GM12873 (cell line): ENCODE measurements at regions not wholly inside any gene's neighbourhood (a gene's known extent, or its start where the extent isn't known, plus 50 kb on each side); places are given as distances from the start of the nearest gene placed in this dataset.

Source experiments
- TF ChIP-seq, protein P1 (sequence below): IDR thresholded peaks from 2 replicates; pipeline ENCODE4 v1.5.1; 2012; ENCODE audit warnings: low read depth, mild to moderate bottlenecking, moderate library complexity, low read length, control low read depth; ENCODE audit not compliant: insufficient read depth; ENCODE audit errors: missing control alignments

GRCh38 chrX:65093658-65094057, 117.4 kb upstream of the ZC4H2 start:
- TF ChIP-seq, protein P1, sequence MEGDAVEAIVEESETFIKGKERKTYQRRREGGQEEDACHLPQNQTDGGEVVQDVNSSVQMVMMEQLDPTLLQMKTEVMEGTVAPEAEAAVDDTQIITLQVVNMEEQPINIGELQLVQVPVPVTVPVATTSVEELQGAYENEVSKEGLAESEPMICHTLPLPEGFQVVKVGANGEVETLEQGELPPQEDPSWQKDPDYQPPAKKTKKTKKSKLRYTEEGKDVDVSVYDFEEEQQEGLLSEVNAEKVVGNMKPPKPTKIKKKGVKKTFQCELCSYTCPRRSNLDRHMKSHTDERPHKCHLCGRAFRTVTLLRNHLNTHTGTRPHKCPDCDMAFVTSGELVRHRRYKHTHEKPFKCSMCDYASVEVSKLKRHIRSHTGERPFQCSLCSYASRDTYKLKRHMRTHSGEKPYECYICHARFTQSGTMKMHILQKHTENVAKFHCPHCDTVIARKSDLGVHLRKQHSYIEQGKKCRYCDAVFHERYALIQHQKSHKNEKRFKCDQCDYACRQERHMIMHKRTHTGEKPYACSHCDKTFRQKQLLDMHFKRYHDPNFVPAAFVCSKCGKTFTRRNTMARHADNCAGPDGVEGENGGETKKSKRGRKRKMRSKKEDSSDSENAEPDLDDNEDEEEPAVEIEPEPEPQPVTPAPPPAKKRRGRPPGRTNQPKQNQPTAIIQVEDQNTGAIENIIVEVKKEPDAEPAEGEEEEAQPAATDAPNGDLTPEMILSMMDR = no peak

DNA sequence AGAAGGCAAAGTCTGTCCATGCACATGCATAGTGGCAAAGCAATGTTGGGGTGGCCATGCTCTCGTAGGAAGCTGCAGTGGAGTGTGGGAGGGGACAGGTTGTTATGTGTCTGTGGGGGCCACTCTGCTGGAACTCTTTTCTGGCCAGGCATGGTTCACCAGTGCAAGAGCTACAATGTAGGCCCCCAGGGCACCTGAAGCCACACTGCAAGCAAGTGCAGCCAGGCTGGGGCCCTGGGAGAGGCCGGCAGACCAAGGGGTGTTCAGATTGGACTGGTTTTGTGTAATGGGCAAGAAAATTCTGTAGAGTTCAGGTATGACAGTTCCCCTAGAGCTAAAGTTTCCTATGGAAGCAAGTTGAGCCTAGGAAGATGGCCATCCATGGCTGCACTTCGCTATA, 97.0 kb upstream of the ZC4H2 start:
- TF ChIP-seq, protein P1 = no peak

DNA sequence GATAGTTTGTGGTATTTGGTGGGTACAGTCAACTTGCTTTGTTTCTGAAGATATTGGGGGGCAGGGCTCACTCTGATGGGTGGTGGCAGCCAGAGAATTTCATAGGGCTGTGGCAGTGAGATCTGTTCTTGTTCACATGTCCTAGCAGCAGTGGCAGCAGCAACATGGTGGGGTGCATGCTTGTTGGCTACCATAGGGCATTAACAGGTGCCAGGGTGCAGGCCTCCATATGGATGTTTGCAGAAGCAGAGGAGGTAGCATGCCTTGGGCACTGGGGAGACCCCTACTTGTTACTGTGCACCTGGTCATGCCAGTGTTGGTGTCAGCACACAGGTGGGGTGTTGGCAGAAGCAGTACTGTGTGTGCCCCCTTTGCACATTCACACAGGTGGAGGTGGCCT, 96.3 kb upstream of the ZC4H2 start:
- TF ChIP-seq, protein P1 = no peak

DNA sequence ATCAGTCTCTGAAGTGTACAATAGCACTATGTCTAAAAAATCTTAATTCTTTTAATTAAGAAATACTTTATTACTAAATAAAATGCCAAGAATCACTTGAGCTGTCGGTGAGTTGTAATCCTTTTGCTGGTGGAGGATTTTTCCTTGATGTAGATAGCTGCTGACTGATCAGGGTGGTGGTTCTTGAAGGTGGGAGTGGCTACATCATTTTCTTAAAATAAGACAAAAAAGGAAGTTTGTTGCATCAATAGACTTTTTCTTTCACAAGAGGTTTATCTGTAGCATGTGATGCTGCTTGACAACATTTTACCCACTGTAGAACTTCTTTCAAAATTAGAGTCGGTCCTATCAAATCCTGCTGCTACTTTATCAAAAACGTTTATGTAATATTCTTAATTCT, 68.8 kb upstream of the ZC4H2 start:
- TF ChIP-seq, protein P1 = no peak

DNA sequence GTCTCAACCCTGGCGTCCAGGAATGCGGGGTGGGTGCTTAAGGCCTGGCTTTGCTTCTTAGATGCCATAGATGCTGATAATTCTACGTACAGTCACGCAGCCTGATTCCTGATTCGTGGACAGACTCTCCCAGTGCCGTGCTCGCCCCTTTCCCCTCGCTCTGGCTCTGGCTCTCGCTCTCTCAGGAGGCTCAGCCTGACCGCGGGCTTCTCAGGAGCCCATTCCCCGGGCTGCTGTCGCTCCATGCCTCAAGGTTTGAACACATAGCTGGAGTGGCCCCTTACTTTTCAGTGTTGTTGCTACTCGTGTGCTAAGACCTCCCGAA, 59.2 kb upstream of the ZC4H2 start:
- TF ChIP-seq, protein P1 = no peak

DNA sequence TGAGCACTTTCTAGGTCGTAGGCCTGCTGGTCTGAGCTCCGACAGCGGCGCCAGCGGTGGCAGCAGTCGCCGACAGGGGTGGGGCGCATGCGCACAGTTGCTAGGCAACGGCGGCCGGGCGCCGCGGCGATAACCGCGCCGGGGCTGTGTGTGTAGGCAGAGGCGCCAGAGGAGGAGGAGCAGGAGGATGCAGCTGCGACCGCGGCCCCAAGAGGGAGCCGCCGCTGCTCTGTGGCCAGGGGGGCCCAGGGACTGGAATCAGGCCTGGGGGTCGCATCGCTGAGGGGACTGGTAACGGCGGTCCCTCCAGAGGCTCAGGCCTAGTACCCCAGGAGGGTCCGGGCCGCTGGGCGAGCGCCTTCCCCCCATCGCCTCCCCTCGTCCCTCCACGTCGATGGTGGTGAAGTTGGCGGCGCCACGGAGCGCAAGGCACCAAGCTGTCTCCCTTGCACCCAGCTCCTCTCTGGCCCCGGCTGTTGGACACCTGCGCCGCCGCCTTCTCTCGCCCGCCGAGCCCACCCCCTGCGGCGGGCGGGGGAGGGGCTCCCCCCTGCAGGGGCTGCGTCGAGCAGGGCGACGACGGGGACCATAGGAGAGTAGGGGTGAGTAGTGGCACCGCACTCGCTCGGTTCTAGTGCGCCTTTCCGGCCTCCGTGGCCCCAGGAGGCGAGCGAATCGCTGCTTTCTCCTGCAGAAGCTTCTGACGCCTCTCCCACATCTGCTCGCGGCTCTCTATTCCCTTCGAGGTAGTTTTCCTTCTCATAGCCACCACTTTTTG, 58.6 kb upstream of the ZC4H2 start, which contains the start of gene ZC3H12B:
TSS of gene ZC3H12B (plus strand) at position 159 of the 778 bp plus-strand sequence.
- TF ChIP-seq, protein P1 = peak; percentile 41

DNA sequence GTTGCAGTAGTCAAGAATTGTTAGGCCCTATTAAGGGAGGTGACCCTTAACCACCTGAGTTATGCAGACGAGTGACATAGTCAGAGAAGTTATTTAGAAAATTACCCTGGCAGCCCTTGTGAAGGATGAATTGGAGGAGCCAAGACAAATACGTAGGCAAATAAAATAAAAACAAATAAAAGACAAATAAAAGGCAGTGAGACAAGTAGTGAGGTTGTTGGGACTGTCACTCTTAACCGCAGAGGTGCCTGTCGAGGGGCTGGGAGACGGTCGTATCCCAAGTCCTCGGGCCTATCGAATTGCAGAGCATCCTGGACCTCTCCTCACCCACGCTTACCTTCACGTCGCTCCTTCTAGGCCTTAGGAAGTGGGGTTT, 58.0 kb upstream of the ZC4H2 start:
- TF ChIP-seq, protein P1 = no peak
